Spinal cord (tissue), 9 donors: ENCODE measurements at regions not wholly inside any gene's neighbourhood (a gene's known extent, or its start where the extent isn't known, plus 50 kb on each side); places are given as distances from the start of the nearest gene placed in this dataset.

Experiments
- DNase-seq, 6 donors: peaks; one replicate each; pipeline versions ENCODE4 v3.0.0 to v3.0.0-alpha.2; 2013 to 2015; ENCODE audit warnings: low spot score in 6 of 6, low read depth in 4 of 6
- H3K27ac ChIP-seq: one replicate; pipeline ENCODE4 v1.5.1; 2013; ENCODE audit warnings: low read depth, low read length, control low read depth
- H3K27me3 ChIP-seq: one replicate; pipeline ENCODE4 v1.6.1; 2013; ENCODE audit warnings: low read length; ENCODE audit not compliant: control insufficient read depth, insufficient read depth
- H3K36me3 ChIP-seq: one replicate; pipeline ENCODE4 v1.6.1; 2013; ENCODE audit warnings: low read length; ENCODE audit not compliant: control insufficient read depth, insufficient read depth
- H3K4me1 ChIP-seq: one replicate; pipeline ENCODE4 v1.6.1; 2013; ENCODE audit warnings: low read length; ENCODE audit not compliant: control insufficient read depth, insufficient read depth
- H3K4me3 ChIP-seq: one replicate; pipeline ENCODE4 v1.5.1; 2013; ENCODE audit warnings: low read depth, low read length, control low read depth
- H3K9me3 ChIP-seq: one replicate; pipeline ENCODE4 v1.6.1; 2013; ENCODE audit warnings: low read length; ENCODE audit not compliant: control insufficient read depth, insufficient read depth
- WGBS: methylation state at CpG from one replicate; pipeline ENCODE4 v1.1.5; 2013; ENCODE audit warnings: missing lambda C conversion rate; ENCODE audit not compliant: insufficient coverage; 5-methylcytosine and 5-hydroxymethylcytosine counted together
- donor health status: healthy.

DNA sequence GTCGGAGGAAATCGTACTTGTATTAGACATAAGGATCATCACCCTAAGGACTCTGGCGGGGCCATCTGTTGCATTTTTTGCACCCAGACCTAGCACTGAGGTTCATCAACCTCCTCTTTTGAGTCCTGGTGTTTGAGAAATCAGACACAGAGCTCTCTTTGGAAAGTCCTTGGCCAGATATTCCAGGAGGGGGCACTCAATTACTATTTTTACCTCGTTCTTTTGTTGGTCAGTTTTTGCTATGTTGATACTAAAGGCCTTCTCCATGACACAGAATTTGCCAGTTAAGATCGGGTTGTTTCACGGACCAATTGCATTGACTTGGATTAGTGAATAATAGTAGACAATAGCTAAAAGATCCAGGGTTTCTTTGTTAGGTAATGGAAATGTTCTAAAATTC is 711.2 kb downstream of the KCNT2 start:
- no peak for DNase-seq
- Histone ChIP-seq H3K27me3 (no peaks in the 10 kb centered on the region), H3K4me3 (no peak overlapping the region), H3K9me3 (peaks cover 1% of the 10 kb centered on the region), H3K27ac (no peak overlapping the region), H3K4me1 (no peaks in the 10 kb centered on the region), H3K36me3 (no peaks in the 10 kb centered on the region)
- 96% methylated on average over 5 of the region's 6 CpGs for WGBS

DNA sequence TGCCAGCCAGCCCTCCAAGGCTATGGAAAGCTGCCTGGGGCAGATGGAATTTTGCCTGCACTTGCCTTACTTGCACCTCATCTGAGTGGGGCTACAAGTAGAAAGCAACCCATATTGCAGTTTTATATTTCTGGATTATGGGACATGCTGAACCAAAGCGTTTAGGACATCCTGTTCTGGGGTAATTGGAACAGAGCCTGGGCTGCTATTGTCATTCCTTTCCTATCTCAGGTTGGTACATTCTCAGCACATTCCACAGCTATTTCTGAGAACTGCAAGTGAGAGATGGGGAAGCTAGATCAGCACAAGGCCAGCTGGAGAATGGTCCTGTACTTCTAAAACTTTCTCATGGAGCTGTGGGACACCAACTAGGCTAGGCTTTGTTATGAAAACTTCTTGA is 713.8 kb downstream of the KCNT2 start:
- Histone ChIP-seq H3K36me3 (no peaks in the 10 kb centered on the region), H3K27me3 (no peaks in the 10 kb centered on the region), H3K4me1 (no peaks in the 10 kb centered on the region), H3K27ac (no peak overlapping the region), H3K9me3 (peaks cover 1% of the 10 kb centered on the region), H3K4me3 (no peak overlapping the region)
- 88% methylated on average over 1 of the region's 1 CpG for WGBS
- no peak for DNase-seq

- no peaks in the 10 kb centered on the region for H3K4me1 ChIP-seq
- WGBS: no CpG with 5 or more reads among the region's 1 CpG
- H3K9me3 ChIP-seq: no peaks in the 10 kb centered on the region
- no peaks in the 10 kb centered on the region for H3K36me3 ChIP-seq
- H3K27ac ChIP-seq: no peak overlapping the region
- no peaks in the 10 kb centered on the region for H3K27me3 ChIP-seq
- no peak for DNase-seq
- H3K4me3 ChIP-seq: no peak overlapping the region
Measured at GRCh38 chr1:195886000-195886399, 722.2 kb downstream of the KCNT2 start.

DNA sequence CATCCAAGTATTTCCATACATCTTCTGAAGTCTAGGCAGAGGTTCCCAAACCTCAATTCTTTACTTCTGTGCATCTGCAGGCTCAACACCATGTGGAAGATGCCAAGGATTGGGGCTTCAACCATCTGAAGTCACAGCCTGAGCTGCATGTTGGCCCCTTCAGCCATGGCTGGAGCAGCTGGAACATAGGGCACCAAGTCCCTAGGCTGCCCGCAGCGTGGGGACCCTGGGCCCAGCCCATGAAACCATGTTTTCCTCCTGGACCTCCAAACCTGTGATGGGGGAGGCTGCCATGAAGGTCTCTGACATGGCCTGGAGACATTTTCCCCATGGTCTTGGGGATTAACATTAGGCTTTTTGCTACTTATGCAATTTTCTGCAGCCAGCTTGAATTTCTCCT is 729.8 kb downstream of the KCNT2 start:
- 89% methylated on average over 2 of the region's 2 CpGs for WGBS
- Histone ChIP-seq H3K9me3 (no peaks in the 10 kb centered on the region), H3K36me3 (no peaks in the 10 kb centered on the region)

GRCh38 chr1:195876792-195877191 is 731.4 kb downstream of the KCNT2 start:
- Histone ChIP-seq H3K9me3 (no peaks in the 10 kb centered on the region), H3K27ac (no peak overlapping the region), H3K4me1 (no peaks in the 10 kb centered on the region), H3K27me3 (no peaks in the 10 kb centered on the region), H3K4me3 (no peak overlapping the region), H3K36me3 (no peaks in the 10 kb centered on the region)
- DNase-seq: no peak
- 81% methylated on average over 3 of the region's 4 CpGs for WGBS

More for the DNA sequence above, 729.8 kb downstream of the KCNT2 start:
- H3K27ac ChIP-seq: no peak overlapping the region
- H3K4me1 ChIP-seq: no peaks in the 10 kb centered on the region
- no peak for DNase-seq
- H3K4me3 ChIP-seq: no peak overlapping the region
- H3K27me3 ChIP-seq: no peaks in the 10 kb centered on the region

GRCh38 chr1:195872376-195872775 is 735.9 kb downstream of the KCNT2 start:
- Histone ChIP-seq H3K27ac (no peak overlapping the region), H3K27me3 (no peaks in the 10 kb centered on the region), H3K4me1 (no peaks in the 10 kb centered on the region), H3K36me3 (no peaks in the 10 kb centered on the region), H3K9me3 (no peaks in the 10 kb centered on the region), H3K4me3 (no peak overlapping the region)
- no peak for DNase-seq
- WGBS: 77% methylated on average over 1 of the region's 3 CpGs

GRCh38 chr1:195867638-195868037 is 740.6 kb downstream of the KCNT2 start:
- DNase-seq: no peak

GRCh38 chr1:195866781-195867222 is 741.4 kb downstream of the KCNT2 start:
- Histone ChIP-seq H3K4me3 (no peak overlapping the region), H3K4me1 (no peaks in the 10 kb centered on the region), H3K27me3 (no peaks in the 10 kb centered on the region), H3K36me3 (no peaks in the 10 kb centered on the region), H3K27ac (no peak overlapping the region), H3K9me3 (no peaks in the 10 kb centered on the region)
- DNase-seq: no peak
- no CpG with 5 or more reads among the region's 1 CpG for WGBS

More at GRCh38 chr1:195867638-195868037, 740.6 kb downstream of the KCNT2 start:
- Histone ChIP-seq H3K36me3 (no peaks in the 10 kb centered on the region), H3K4me1 (no peaks in the 10 kb centered on the region), H3K27me3 (no peaks in the 10 kb centered on the region), H3K4me3 (no peak overlapping the region), H3K27ac (no peak overlapping the region), H3K9me3 (no peaks in the 10 kb centered on the region)

DNA sequence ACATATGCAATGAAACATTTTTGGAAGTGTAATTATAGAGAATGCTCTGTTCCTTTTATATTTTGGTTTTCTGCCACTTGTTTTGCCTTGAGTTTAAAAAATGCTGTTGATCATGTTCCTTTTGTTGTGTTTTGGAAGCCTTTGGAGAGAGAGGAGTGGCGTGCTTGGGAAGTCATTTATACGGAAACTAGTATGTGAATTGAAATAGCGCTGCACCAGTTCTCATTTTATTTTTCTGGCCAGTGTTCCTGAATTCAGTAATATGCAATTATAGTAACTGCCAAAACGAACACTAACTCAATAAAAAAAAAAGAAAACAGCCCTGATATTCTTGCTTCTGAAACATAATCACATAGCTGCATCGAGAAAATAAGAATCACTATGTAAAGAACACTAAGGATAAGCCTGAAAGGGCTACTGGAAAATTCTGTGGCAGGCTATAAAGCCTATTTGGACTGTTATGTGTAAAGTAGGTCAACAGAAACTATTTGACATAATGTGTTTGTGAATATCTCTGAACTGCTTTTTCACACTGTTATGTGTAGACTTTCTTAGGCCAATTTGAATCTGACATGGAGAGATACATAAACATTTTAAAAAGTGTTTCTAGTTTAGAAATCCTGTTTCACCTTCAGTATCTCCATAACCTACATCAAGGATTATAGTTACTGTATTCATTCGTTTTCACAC is 742.0 kb downstream of the KCNT2 start:
- peak in 2 of 6 donors; percentile 9 to 61 for DNase-seq
- no peaks in the 10 kb centered on the region for H3K36me3 ChIP-seq
- H3K4me3 ChIP-seq: no peak overlapping the region
- no peaks in the 10 kb centered on the region for H3K4me1 ChIP-seq
- WGBS: no CpG with 5 or more reads among the region's 6 CpGs
- no peaks in the 10 kb centered on the region for H3K9me3 ChIP-seq
- no peaks in the 10 kb centered on the region for H3K27me3 ChIP-seq
- H3K27ac ChIP-seq: no peak overlapping the region

GRCh38 chr1:195851804-195852203 is 756.4 kb downstream of the KCNT2 start:
- no peak overlapping the region for H3K27ac ChIP-seq
- no CpG with 5 or more reads among the region's 2 CpGs for WGBS
- no peaks in the 10 kb centered on the region for H3K9me3 ChIP-seq
- H3K4me1 ChIP-seq: no peaks in the 10 kb centered on the region
- DNase-seq: no peak
- no peaks in the 10 kb centered on the region for H3K27me3 ChIP-seq
- H3K36me3 ChIP-seq: no peaks in the 10 kb centered on the region
- no peak overlapping the region for H3K4me3 ChIP-seq
